Hypothalamus (tissue), 51 donors: ENCODE measurements at regions not wholly inside any gene's neighbourhood (a gene's known extent, or its start where the extent isn't known, plus 50 kb on each side); places are given as distances from the start of the nearest gene placed in this dataset.
"Not testable (repeated sequence)": the region's sequence is repeated elsewhere in the genome, so short reads cannot be mapped to it uniquely, and the experiment has no call there.

Experiments used
- DNase-seq, 51 donors: peaks; one replicate each; lab custom pipeline; 2025; lab: John Stamatoyannopoulos, UW

DNA sequence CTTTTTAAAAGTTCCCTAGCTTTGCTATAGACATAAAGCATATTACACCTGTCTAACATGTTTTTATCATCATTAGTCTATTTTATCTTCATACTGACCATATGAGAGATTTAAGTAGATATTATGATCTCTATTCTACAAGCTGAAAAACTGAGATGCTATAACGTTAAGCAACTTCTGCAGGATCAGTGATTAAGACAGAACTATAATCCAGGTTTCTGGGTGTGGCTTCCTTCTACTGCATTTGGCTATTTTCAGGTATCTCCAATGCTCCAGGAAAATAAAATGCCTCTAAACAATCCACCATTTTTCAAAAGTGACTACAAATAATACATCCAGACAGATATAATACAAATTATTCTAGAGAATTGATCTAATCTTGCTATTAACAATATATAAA is 53.4 kb downstream of the RGS2 start:
- DNase-seq, result no peak

DNA sequence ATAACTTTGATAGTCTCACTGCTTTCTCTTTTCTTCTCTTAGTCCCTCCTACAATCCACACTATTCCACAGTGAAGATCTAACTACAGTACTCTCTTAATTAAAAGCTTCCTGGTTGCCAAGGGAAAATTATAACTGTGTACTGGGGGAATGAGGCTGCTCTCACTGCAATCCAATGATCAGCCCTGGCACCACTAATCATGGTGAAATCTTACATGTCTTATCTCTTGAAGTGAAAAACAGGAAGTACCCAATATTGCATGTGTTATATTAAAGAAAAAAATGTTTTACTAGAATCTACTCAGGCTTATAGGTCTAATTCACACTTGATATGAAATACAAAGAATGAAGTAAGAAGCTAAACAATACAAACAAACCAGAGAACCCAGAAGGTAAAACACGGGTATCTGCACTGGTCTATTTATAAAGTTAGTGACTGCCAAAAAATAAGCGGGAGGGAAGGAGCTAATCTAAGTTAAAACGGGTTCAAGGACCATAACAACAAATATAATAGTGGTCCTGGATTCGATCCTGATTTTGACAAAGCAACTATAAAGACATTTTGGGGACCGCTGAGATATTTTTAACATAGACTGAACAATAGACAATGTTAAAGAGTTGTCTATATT is 57.5 kb downstream of the RGS2 start:
- DNase-seq, result no peak

DNA sequence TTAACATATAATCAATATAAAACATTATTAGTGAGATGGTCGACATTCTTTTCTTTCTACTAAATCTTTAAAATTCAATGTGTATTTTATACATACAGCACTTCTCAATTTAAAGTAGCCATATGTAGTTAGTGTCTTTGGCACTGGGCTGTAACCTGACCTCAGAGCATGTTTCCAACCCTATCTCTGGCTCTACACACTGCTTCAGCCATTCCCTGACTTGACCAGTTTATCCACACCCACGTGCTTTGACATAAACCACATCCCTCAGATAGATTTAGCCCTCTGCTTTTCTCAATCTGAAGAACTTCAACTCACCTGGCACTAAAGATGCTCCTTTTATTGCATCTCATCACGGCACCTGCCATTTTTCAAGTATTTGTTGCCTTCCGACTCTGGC is 58.3 kb downstream of the RGS2 start:
- DNase-seq, result no peak

DNA sequence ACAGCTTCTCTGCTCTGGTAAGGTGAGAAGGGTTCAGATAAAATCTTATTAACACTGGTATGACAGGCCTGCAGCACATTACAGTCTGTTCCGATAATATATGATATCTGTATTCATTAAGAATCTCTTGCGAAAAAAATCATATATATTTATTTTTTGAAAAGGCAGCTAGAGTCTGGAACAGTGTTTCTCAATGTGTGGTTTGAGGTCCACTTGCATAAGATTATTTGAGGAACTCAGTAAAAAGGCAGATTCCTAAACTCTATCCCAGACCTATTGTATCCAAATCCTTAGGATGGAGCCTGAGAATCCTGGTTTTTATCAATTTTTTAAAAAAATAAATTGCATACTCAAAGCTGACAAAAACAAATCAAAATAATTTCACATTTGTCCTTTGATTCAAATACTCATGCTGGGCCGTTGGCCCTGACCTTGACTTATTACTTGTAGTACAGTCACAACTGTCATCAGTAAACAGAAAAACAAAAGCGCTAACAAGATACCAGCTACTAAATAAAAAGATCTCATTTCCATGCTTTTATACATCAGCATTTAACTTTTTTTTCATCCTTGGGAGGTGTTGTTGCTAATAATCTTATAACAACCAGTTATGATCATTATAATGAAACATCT is 60.6 kb downstream of the RGS2 start:
- no peak for DNase-seq

DNA sequence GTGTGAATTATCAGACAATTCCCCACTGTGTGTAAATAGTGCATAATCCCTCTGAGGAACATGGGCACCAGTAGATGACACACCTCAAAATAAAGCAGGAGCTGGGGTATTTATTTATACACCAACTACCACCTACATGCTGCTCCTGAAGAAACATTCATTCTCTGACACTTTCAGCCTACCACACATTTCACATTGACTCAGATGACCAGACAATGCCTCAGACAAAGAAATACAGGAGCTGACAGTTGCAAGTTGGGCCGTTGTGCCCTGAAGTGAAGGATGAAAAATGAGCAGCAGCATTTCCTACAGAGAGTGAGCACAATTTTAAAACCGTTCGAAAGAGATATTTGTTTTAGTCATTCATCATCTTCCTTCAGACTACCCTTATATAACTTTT is 63.2 kb downstream of the RGS2 start:
- DNase-seq, result no peak

DNA sequence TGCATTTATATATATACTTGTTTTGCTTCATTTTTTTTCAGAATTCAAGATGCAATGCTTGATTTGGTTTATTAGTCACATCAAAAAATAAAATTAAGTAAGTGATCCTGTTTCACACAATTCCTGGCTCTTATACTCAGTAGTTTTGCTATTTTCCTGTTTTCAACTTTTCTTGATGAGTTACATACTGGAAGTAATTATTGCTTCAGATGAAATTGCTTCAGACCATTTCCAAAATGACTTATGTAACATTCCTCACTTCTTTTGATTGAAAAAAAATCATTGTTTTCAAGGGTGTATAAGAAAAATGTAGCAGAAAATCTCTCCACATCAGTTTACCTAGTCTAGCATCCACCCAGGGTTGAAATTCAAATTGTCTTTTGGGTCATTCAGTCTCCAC is 65.0 kb downstream of the RGS2 start:
- no peak for DNase-seq

DNA sequence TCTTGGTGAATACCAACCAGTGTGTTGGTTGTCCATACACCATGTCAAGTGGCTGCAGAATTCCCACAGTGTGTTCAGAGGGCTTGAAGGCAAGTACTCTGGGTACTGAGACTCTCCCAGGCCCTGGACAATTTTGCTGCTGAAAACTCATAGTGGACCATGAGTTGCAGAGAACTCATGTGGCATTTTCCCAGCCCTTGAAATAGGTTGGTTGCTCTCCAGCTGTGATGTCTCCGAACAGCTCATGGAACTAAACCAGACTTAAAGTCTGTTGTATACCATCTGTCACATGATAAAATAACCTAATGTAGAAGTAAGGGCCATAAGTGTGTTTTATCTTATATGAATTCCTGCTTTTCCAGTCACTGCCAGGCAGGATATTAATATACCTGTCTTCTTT is 67.8 kb downstream of the RGS2 start:
- DNase-seq, result no peak

DNA sequence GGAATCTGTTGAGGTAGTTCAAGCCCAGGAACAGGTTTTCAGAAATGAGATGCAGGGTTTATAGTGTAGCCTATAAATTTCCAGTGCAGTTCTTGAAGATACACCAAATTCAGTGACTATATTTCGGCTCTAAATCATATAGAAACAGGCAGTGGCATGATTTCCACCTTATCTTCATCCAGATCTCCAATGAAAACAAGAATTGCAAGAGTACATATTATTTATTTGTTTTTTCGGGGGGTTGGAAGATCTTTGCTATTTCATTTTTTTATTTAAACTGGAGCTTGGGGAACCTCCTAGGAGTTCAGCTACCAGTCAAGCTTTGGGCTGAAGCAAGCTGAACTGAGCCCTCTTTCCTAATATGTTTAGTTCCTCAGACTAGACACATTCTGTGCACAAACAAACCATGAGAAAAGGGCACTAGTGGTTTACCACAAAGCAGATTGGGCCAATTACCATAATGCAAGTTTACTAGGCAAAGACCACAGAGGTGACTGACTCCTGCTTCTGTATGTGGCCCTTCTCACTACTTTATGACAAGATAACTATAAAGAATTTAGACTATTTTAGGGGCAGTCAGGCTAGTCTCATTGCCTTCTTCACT is 68.5 kb downstream of the RGS2 start:
- no peak for DNase-seq

DNA sequence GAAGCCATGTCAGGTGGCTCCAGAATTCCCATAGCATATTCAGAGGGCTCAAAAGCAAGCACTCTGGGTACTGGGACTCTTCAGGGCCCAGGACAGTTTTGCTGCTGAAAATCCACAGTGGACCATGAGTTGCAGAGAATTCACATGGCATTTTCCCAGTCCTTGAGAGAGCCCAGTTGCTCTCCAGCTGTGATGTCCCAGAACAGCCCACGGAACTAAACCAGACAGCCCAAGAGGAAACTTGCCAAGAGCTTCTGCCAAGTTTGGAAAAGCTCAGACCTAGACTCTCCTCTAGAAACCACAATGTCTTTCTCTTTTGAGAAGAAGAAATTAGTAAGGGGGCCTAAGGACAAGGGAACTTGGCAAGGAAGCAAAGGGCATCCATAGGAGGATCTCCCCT is 69.4 kb downstream of the RGS2 start:
- DNase-seq, result no peak

DNA sequence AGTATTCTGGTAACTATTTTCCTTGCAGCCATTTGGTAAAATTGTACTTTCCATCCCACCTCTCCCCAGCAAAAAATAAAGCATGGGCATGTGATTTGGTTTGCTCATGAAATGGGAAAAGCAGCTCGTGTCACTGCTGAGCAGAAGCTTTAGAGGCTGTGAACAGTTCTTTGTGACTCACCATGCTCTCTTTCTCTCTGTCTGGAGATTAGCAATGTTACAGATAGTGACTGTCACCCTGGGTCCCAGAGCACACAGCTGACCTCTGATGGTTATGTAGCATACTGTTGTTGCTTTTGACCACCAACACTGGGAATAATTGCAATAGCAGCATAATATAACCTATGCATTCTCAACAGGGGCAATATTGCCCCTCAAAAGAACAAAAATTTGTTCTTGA is 70.6 kb downstream of the RGS2 start:
- no peak for DNase-seq

DNA sequence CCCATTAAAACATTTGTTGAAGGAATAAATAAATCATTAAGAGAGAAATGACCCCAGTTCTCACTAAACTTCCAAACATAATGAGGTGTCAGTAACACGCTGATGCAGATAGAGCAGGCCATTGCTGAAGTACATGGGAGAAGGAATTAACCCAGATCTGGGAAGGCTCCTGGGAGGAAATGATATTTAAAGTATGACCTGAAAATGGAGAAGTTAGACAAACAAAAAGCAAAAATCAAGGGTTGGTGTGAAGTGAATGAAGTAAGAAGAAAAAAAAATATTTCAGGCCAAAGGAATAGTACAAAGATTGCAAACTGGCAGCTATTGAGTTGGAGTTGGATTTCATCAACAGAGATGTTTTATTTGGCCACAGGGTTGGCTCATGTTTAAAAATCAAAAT is 71.4 kb downstream of the RGS2 start:
- DNase-seq, result no peak

DNA sequence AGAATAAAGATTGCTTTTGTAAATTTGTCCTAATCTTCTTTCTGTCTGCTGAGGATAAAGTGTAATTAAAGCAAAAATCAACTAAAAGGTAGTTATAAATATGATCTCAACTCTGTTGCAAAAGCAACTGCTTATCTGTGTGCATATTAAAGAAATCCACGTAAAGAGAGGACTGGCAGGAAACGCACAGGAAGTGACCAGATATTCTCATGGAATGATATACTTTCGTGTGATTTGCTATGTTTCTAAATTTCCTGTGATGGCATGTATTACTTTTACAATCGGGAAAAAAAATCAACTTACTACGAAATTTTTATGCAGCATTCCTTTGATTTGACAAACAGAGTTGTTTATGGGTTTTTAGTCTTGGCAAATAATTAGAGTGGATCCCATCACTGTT is 75.4 kb downstream of the RGS2 start:
- no peak for DNase-seq

DNA sequence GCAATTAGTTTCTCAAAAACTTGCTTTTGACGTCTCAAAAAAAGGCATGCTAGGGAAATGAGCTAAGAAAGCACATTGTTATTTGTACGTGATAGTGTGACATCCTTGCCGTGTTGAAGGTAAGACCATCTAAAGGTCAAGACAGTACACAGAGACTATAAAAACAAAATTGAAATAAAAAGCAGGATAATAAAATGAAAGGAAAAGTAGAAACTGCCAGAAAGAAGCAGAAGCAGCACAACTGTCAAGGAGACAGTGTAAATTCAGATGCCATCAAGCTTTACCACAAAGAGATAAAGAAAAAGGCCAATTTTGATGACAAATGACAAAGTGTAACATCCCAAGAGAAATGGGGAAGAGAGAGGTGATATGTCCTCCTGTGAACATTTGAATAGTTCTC is 76.5 kb downstream of the RGS2 start:
- not testable (repeated sequence) for DNase-seq

DNA sequence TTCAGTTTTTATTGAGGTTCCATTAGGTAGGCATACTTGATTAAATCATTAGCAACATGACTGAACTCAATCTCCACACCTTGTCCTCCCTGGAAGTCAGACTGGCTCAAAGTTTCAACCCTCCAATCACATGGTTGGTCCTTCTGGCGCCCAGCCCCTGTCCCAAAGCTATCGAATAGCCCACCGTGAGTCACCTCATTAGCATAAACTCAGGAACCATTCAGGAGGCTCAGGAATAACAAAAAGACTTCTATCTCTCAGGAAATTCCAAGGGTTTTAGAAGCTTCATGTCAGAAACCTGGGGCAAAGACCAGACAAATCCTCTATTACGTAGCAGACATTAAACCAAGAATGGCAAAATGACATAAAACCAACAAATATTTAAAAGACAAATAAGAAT is 78.6 kb downstream of the RGS2 start:
- no peak for DNase-seq

DNA sequence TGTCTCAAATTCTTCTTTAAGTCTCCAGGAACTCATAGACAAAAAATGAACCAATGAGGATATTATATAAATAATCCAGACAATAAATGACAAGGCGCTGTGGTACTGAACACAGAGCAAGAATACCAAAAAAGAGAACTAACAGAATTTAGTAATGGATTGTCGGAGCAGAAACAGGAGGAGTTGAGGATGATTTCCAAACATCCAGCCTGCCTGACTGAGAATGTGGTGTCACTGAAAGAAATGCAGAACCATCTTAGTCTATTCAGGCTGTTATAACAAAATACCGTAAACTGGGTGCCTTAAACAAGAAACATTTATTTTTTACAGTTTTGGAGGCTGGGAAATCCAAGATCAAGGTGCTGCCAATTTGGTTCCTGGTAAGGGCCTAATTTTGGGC is 79.7 kb downstream of the RGS2 start:
- no peak for DNase-seq

DNA sequence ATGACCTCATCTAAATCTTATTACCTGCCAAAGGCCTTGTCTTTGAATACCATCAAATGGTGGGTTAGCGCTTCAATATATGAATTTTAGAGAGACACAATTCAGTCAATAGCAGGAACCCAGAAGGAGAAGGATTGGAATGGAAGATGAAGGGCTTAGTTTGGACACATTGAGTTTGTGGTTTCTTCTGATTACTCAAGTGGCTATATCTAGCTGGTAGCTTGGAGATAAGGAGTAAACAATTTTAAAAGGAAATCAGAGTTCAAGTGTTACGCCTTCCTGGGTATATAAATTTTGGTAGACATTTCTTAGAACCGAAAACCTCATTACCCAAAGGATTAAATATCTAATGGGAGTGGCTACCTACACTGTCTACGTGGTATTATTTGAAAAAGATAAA is 80.2 kb downstream of the RGS2 start:
- no peak for DNase-seq

DNA sequence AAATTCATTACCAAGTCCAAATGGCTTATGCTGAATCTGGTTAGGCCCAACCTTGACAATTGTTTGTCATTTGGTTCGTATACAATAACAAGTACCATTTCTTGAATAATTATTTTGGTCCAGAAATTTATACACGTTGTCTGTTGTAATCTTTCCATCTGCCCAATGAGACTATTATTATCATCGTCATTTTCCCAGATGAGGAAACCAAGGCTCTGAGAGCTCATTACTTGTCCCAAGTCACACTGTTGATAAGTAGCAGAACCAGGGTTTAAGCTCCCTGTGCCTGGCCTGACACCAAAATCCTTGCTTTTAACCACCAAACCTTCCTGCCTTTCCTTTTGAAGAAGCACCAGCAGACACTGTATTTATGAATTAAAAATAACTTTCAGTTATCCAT is 81.3 kb downstream of the RGS2 start:
- no peak for DNase-seq

DNA sequence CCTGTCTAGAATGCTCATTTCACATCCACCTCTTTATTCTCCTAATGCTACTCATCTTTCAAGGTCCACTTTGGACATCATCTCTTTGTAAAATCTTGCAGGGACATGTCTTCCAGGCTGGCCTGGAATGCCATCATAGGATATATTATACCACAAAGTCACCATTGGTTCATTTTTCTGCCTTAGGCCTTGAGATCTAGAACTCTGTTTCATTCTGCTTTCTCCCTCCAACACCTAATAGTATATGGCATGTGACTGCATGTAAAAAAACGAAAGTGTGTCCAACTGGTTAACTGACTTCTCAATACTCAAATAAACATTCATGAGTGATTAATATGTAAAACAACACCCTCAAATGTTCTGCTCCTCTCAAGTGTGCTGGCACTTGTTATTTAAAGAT is 84.1 kb downstream of the RGS2 start:
- DNase-seq, result no peak

DNA sequence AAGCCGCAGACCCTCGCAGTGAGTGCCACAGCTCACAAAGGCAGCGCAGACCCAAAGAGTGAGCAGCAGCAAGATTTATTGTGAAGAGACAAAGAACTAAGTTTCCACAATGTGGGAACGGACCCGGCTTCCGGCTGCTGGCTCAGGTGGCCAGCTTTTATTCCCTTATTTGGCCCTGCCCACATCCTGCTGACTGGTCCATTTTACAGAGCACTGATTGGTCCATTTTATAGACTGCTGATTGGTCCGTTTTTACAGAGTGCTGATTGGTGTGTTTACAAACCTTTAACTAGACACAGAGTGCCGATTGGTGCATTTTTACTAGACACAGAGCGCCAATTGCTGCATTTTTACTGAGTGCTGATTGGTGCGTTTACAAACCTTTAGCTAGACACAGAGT is 86.6 kb downstream of the RGS2 start:
- DNase-seq, result not testable (repeated sequence)

DNA sequence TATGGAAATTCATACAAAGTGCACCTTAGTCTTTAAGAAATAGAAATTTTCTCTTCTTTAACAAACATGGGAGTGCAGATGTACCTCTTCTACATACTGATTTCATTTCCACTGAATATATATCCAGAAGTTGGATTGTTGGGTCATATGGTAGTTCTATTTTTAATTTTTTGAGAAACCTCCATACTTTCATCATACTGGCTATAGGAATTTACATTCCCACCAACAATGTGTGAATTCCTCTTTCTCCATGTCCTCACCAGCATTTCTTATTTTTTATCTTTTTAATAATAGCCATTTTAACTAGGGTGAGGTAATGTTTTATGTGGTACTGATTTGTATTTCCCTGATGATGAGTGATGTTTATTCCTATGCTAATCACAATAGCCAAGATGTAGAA is 87.5 kb downstream of the RGS2 start:
- no peak for DNase-seq

DNA sequence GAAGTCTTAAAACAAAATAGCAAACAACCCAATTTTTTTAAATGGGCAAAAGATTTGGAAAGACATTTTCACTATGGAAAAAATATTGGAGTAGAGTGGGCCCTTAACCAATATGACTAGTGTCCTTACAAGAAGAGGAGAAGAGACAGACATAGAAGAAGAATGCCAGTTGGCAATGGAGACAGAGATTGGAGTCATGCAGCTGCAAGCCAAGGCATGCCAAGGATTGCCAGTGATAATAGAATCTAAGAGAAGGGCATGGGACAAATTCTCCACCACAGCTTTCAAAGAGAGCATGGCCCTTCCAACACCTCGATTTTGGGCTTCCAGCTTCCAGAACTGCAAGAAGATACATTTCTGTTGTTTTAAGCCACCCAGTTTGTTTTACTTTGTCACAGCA is 92.7 kb downstream of the RGS2 start:
- no peak for DNase-seq

DNA sequence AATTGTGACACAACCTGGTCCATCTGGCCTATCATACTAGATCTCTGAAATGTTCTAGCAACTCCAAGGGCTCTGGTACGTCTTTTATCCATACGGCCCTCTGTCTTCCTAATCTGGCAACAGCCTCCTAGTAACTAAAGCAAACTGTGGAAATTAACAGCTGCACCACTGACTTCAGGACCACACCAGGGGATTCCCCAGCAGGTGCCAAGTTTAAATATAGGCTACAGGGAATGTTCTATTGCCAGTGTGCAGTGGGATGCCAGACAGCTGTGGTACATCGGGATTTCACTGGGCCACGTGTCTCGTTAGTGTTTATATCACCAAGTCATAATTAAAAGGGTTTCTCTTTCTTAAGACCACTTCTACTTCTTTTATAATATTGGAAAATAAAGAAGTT is 94.3 kb downstream of the RGS2 start:
- no peak for DNase-seq

DNA sequence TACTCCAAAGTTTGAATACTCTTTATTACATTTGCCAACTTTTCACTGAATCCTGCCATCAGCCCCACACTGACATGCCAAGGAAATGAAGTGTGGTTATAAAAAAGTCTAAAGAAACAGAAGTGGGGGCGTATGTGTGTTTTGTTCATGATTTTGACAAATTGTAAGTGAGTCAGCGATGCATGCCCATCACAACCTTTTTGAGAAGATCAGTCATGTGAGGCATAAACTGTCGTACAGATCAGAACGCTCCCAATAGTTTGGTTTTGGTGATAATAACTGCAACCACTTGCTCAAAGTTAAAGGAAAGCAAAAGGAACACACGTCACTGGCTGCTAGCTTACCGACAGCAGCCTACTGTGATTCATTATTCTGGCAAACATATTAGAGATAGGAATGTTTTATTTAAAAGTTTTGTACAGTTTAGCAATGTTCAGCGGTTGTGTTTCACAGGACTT is 95.6 kb downstream of the RGS2 start:
- DNase-seq, result no peak
